PFSK-1 (cell line): ENCODE measurements at regions not wholly inside any gene's neighbourhood (a gene's known extent, or its start where the extent isn't known, plus 50 kb on each side); places are given as distances from the start of the nearest gene placed in this dataset.

ENCODE experiments used
- POLR2AphosphoS5 ChIP-seq: IDR thresholded peaks from 2 replicates; pipeline ENCODE4 v1.6.1; 2012; ENCODE audit warnings: low read depth, mild to moderate bottlenecking, control low read depth, low read length, moderate library complexity
- SIN3A ChIP-seq: IDR thresholded peaks from 2 replicates; pipeline ENCODE4 v1.6.1; 2012; ENCODE audit warnings: mild to moderate bottlenecking, low read length, moderate library complexity, borderline replicate concordance; ENCODE audit not compliant: insufficient read depth
- TAF1 ChIP-seq: IDR thresholded peaks from 2 replicates; pipeline ENCODE4 v1.6.1; 2012; ENCODE audit warnings: low read length, control low read depth, borderline replicate concordance; ENCODE audit not compliant: insufficient read depth
- TF ChIP-seq, protein P1 (sequence below), 2 experiments: IDR thresholded peaks; 2 replicates each; pipeline versions ENCODE4 v1.6.1 to v1.8.0; 2011 to 2012; ENCODE audit warnings: low read depth in 2 of 2, low read length in 2 of 2, control low read depth in 1 of 2, inconsistent platforms in 1 of 2, mild to moderate bottlenecking in 1 of 2, moderate library complexity in 1 of 2; ENCODE audit not compliant: insufficient read depth in 1 of 2

DNA sequence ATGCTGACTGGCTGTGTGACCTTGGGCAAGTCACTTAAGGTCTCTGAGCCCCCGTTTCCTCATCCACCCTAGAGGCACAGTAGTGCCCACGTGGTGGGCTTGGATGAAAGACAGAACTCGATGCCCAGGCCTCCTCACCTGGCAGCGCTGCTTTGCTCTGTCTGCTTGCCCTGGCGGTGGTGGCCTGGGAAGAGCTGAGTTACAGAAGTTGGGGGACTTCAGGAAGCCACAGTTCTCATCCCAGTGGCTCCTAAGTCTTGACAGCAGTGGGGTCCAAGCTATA, 171.5 kb upstream of the IER5L start:
- TF ChIP-seq SIN3A (no peak), POLR2AphosphoS5 (no peak), TAF1 (no peak)
- TF ChIP-seq, protein P1, sequence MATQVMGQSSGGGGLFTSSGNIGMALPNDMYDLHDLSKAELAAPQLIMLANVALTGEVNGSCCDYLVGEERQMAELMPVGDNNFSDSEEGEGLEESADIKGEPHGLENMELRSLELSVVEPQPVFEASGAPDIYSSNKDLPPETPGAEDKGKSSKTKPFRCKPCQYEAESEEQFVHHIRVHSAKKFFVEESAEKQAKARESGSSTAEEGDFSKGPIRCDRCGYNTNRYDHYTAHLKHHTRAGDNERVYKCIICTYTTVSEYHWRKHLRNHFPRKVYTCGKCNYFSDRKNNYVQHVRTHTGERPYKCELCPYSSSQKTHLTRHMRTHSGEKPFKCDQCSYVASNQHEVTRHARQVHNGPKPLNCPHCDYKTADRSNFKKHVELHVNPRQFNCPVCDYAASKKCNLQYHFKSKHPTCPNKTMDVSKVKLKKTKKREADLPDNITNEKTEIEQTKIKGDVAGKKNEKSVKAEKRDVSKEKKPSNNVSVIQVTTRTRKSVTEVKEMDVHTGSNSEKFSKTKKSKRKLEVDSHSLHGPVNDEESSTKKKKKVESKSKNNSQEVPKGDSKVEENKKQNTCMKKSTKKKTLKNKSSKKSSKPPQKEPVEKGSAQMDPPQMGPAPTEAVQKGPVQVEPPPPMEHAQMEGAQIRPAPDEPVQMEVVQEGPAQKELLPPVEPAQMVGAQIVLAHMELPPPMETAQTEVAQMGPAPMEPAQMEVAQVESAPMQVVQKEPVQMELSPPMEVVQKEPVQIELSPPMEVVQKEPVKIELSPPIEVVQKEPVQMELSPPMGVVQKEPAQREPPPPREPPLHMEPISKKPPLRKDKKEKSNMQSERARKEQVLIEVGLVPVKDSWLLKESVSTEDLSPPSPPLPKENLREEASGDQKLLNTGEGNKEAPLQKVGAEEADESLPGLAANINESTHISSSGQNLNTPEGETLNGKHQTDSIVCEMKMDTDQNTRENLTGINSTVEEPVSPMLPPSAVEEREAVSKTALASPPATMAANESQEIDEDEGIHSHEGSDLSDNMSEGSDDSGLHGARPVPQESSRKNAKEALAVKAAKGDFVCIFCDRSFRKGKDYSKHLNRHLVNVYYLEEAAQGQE (IDR thresholded peaks at IDR 0.05; ENCODE audit: insufficient read depth in 1 of 2, low read depth in 2 of 2, low read length in 2 of 2) = no peak
